ENCODE measurements at regions not wholly inside any gene's neighbourhood (a gene's known extent, or its start where the extent isn't known, plus 50 kb on each side); places are given as distances from the start of the nearest gene placed in this dataset.

DNA sequence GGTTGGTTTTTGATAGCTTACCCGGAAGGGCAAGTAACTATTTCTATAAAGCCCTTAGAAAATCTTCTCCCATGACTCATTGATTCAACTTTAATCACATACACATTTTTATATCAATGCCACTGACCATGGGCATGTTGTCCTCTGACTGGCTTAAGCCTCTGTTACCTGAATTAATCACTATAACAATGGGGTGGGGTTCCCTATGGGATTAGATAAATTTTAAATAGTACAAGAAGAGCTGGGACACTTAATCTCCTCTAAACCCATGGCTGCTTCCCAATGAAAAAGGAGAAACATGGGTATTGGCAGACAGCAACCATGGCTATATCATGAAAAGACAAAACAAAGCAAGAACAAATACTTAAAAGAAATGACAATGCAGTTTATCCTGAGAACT lies 636.2 kb downstream of the BRINP1 start:
- TF ChIP-seq, protein P1, sequence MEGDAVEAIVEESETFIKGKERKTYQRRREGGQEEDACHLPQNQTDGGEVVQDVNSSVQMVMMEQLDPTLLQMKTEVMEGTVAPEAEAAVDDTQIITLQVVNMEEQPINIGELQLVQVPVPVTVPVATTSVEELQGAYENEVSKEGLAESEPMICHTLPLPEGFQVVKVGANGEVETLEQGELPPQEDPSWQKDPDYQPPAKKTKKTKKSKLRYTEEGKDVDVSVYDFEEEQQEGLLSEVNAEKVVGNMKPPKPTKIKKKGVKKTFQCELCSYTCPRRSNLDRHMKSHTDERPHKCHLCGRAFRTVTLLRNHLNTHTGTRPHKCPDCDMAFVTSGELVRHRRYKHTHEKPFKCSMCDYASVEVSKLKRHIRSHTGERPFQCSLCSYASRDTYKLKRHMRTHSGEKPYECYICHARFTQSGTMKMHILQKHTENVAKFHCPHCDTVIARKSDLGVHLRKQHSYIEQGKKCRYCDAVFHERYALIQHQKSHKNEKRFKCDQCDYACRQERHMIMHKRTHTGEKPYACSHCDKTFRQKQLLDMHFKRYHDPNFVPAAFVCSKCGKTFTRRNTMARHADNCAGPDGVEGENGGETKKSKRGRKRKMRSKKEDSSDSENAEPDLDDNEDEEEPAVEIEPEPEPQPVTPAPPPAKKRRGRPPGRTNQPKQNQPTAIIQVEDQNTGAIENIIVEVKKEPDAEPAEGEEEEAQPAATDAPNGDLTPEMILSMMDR (IDR thresholded peaks at IDR 0.05) = no peak
- no peak for TF ChIP-seq POLR2A (IDR thresholded peaks at IDR 0.05)
